ENCODE measurements at regions not wholly inside any gene's neighbourhood (a gene's known extent, or its start where the extent isn't known, plus 50 kb on each side); places are given as distances from the start of the nearest gene placed in this dataset.

DNA sequence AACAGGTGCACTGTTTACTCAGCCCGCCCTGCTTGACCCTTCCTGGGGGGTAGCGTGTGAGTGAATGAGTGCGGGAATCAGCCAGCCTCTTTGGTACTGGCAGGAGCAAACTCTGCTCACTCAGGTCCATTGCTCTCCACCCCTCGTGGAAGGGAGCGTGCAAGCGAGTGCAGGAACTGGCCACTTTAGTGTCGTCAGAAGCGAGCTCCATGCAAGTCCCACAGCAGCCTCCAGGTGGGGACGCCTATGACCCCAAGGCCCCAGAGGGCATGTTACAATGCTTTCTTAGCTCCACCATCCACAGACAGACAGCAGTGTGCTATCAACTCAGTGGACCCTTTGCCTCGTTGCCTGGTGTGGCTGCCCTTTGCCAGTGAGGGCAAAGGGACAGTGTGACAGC lies 1025.1 kb upstream of the CDH8 start:
- TF ChIP-seq, protein P1, sequence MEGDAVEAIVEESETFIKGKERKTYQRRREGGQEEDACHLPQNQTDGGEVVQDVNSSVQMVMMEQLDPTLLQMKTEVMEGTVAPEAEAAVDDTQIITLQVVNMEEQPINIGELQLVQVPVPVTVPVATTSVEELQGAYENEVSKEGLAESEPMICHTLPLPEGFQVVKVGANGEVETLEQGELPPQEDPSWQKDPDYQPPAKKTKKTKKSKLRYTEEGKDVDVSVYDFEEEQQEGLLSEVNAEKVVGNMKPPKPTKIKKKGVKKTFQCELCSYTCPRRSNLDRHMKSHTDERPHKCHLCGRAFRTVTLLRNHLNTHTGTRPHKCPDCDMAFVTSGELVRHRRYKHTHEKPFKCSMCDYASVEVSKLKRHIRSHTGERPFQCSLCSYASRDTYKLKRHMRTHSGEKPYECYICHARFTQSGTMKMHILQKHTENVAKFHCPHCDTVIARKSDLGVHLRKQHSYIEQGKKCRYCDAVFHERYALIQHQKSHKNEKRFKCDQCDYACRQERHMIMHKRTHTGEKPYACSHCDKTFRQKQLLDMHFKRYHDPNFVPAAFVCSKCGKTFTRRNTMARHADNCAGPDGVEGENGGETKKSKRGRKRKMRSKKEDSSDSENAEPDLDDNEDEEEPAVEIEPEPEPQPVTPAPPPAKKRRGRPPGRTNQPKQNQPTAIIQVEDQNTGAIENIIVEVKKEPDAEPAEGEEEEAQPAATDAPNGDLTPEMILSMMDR (IDR thresholded peaks at IDR 0.05): no peak
- TF ChIP-seq POLR2A (IDR thresholded peaks at IDR 0.05): no peak
- TF ChIP-seq EP300 (IDR thresholded peaks at IDR 0.05; ENCODE audit: low read depth): no peak

Data from transverse colon (tissue), 3 donors.